Testis (tissue), 2 donors: ENCODE measurements at regions not wholly inside any gene's neighbourhood (a gene's known extent, or its start where the extent isn't known, plus 50 kb on each side); places are given as distances from the start of the nearest gene placed in this dataset.

Experiments used
- DNase-seq: peaks from one replicate; pipeline ENCODE4 v3.0.0-alpha.2; 2019
- H3K27ac ChIP-seq, 2 donors: fragments of 200-600 bp; sonication (generic); one replicate each; pipeline ENCODE4 v1.5.1; 2019
- H3K27me3 ChIP-seq: fragments of 200-600 bp; sonication (generic); one replicate; pipeline ENCODE4 v1.5.1; 2019
- H3K36me3 ChIP-seq: fragments of 200-600 bp; sonication (generic); one replicate; pipeline ENCODE4 v1.5.1; 2017; ENCODE audit warnings: low read depth; ENCODE audit errors: missing control alignments
- H3K4me1 ChIP-seq: fragments of 200-600 bp; sonication (generic); one replicate; pipeline ENCODE4 v1.5.1; 2019
- H3K4me3 ChIP-seq, 2 donors: fragments of 200-600 bp; sonication (generic); one replicate each; pipeline ENCODE4 v1.5.1; 2017 to 2019
- H3K9me3 ChIP-seq: fragments of 200-600 bp; sonication (generic); one replicate; pipeline ENCODE4 v1.5.1; 2017
- POLR2A ChIP-seq: fragments of 450-650 bp; IDR thresholded peaks from one replicate; pipeline ENCODE4 v1.6.1; 2017; ENCODE audit warnings: antibody characterized with exemption, mild to moderate bottlenecking, moderate library complexity
- WGBS, 2 donors: methylation state at CpG; one replicate each; pipeline ENCODE4 v1.1.5; 2018; 5-methylcytosine and 5-hydroxymethylcytosine counted together
- intact Hi-C: fragments of 100-400 bp; cut with DNase I; formaldehyde crosslinking; loops from one replicate; pipeline ENCODE4 v1.15.1; 2023; ENCODE audit warnings: low total_unique reads
- TF ChIP-seq, protein P1 (sequence below), 3 experiments: fragments of 450-650 bp in 2 of 3; fragments of 200-600 bp in 1 of 3; sonication (generic) in 1 of 3; IDR thresholded peaks; one replicate each; pipeline ENCODE4 v1.5.1; 2016 to 2019; ENCODE audit warnings: antibody characterized with exemption in 3 of 3, mild to moderate bottlenecking in 2 of 3, moderate library complexity in 1 of 3

- Histone ChIP-seq H3K4me1 (no peaks in the 10 kb centered on the region), H3K4me3 (no peak overlapping the region), H3K27me3 (no peaks in the 10 kb centered on the region), H3K27ac (no peak overlapping the region), H3K36me3 (no peaks in the 10 kb centered on the region), H3K9me3 (no peaks in the 10 kb centered on the region)
- TF ChIP-seq, protein P1, sequence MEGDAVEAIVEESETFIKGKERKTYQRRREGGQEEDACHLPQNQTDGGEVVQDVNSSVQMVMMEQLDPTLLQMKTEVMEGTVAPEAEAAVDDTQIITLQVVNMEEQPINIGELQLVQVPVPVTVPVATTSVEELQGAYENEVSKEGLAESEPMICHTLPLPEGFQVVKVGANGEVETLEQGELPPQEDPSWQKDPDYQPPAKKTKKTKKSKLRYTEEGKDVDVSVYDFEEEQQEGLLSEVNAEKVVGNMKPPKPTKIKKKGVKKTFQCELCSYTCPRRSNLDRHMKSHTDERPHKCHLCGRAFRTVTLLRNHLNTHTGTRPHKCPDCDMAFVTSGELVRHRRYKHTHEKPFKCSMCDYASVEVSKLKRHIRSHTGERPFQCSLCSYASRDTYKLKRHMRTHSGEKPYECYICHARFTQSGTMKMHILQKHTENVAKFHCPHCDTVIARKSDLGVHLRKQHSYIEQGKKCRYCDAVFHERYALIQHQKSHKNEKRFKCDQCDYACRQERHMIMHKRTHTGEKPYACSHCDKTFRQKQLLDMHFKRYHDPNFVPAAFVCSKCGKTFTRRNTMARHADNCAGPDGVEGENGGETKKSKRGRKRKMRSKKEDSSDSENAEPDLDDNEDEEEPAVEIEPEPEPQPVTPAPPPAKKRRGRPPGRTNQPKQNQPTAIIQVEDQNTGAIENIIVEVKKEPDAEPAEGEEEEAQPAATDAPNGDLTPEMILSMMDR (IDR thresholded peaks at IDR 0.05): no peak
- no peak for TF ChIP-seq POLR2A
- WGBS, 2 donors: 72 to 79% methylated on average over 31 to 58 of the region's 58 CpGs
- intact Hi-C loops: no loop called here
- no peak for DNase-seq
These were observed 1960.9 kb upstream of the DEFB115 start for GRCh38 chr20:29296256-29297230.

- Histone ChIP-seq H3K9me3 (no peaks in the 10 kb centered on the region), H3K4me1 (no peaks in the 10 kb centered on the region), H3K36me3 (no peaks in the 10 kb centered on the region), H3K27ac (no peak overlapping the region), H3K4me3 (no peak overlapping the region), H3K27me3 (no peaks in the 10 kb centered on the region)
- 56 to 59% methylated on average over 67 to 70 of the region's 70 CpGs for WGBS, 2 donors
- TF ChIP-seq POLR2A: no peak
- TF ChIP-seq, protein P1 (IDR thresholded peaks at IDR 0.05): no peak
- DNase-seq: no peak
- intact Hi-C loops: no loop called here
These were observed 1959.8 kb upstream of the DEFB115 start for GRCh38 chr20:29297411-29298270.

GRCh38 chr20:29298271-29298590, 1959.2 kb upstream of the DEFB115 start:
- no peak for TF ChIP-seq POLR2A
- TF ChIP-seq, protein P1 (IDR thresholded peaks at IDR 0.05): no peak
- no peaks in the 10 kb centered on the region for H3K27me3 ChIP-seq
- no peak overlapping the region for H3K27ac ChIP-seq
- DNase-seq: no peak
- intact Hi-C loops: no loop called here
- H3K9me3 ChIP-seq: no peaks in the 10 kb centered on the region
- no peaks in the 10 kb centered on the region for H3K36me3 ChIP-seq
- H3K4me3 ChIP-seq: no peak overlapping the region
- no peaks in the 10 kb centered on the region for H3K4me1 ChIP-seq
- 62 to 68% methylated on average over 12 of the region's 12 CpGs for WGBS, 2 donors

DNA sequence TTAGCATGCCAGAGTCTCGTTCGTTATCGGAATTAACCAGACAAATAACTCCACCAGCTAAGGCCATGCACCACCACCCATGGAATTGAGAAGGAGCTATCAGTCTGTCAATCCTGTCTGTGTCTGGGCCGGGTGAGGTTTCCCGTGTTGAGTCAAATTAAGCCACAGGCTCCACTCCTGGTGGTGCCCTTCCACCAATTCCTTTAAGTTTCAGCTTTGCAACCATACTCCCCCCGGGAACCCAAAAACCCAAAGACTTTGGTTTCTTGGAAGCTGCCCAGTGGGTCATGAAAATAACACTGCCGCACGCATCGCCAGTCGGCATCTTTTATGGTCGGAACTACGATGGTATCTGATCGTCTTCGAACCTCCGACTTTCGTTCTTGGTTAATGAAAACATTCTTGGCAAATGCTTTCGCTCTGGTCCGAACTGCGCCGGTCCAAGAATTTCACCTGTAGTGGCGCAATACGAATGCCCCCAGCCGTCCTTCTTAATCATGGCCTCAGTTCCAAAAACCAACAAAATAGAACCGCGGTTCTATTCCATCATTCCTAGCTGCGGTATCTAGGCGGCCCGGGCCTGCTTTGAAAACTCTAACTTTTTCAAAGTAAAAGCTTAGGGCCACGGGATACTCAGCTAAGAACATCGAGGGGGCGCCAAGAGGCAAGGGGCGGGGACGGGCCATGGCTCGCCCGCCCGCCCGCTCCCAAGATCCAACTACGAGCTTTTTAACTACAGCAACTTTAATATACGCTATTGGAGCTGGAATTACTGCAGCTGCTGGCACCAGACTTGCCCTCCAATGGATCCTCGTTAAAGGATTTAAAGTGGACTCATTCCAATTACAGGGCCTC, 1958.5 kb upstream of the DEFB115 start:
- H3K27me3 ChIP-seq: no peaks in the 10 kb centered on the region
- no peaks in the 10 kb centered on the region for H3K4me1 ChIP-seq
- TF ChIP-seq, protein P1 (IDR thresholded peaks at IDR 0.05): no peak
- no peak overlapping the region for H3K4me3 ChIP-seq
- H3K27ac ChIP-seq: no peak overlapping the region
- H3K36me3 ChIP-seq: no peaks in the 10 kb centered on the region
- H3K9me3 ChIP-seq: no peaks in the 10 kb centered on the region
- no peak for DNase-seq
- intact Hi-C loops: no loop called here
- 74 to 81% methylated on average over 40 of the region's 40 CpGs for WGBS, 2 donors
